Suprapubic skin (tissue), 4 donors: ENCODE measurements at regions not wholly inside any gene's neighbourhood (a gene's known extent, or its start where the extent isn't known, plus 50 kb on each side); places are given as distances from the start of the nearest gene placed in this dataset.

ENCODE experiments used
- CTCF ChIP-seq, 2 donors: fragments of 200-600 bp in 1 of 2; fragments of 450-650 bp in 1 of 2; sonication (generic) in 1 of 2; IDR thresholded peaks; one replicate each; pipeline ENCODE4 v1.5.1; 2016 to 2019; ENCODE audit warnings: antibody characterized with exemption in 2 of 2, mild to moderate bottlenecking in 1 of 2, moderate library complexity in 1 of 2
- EP300 ChIP-seq: sonication (generic); formaldehyde crosslinking; IDR thresholded peaks from one replicate; pipeline ENCODE4 v1.6.1; 2017; ENCODE audit warnings: antibody characterized with exemption
- POLR2AphosphoS5 ChIP-seq, 3 donors: sonication (generic); formaldehyde crosslinking; IDR thresholded peaks; one replicate each; pipeline ENCODE4 v1.6.1; 2017; ENCODE audit warnings: antibody characterized with exemption in 3 of 3

GRCh38 chr9:28342815-28343338 is 769.6 kb upstream of the C9orf72 start:
- TF ChIP-seq CTCF (IDR thresholded peaks at IDR 0.05) (no peak), EP300 (no peak), POLR2AphosphoS5 (IDR thresholded peaks at IDR 0.05) (no peak)
